NCI-H345 treated with DMSO at 0.1 percent for 48 hours (cell line): ENCODE measurements at regions not wholly inside any gene's neighbourhood (a gene's known extent, or its start where the extent isn't known, plus 50 kb on each side); places are given as distances from the start of the nearest gene placed in this dataset.

Source experiments
- DNase-seq: peaks from one replicate; lab custom pipeline; 2025; ENCODE audit not compliant: unreplicated experiment; lab: John Stamatoyannopoulos, UW

GRCh38 chr21:24278711-24279110, 1328.6 kb downstream of the MRPL39 start:
- no peak for DNase-seq

- no peak for DNase-seq
Observed at GRCh38 chr21:24276204-24276603, 1331.1 kb downstream of the MRPL39 start.

- no peak for DNase-seq
Observed at GRCh38 chr21:24275616-24276015, 1331.7 kb downstream of the MRPL39 start.

GRCh38 chr21:24272521-24272938, 1334.8 kb downstream of the MRPL39 start:
- no peak for DNase-seq

GRCh38 chr21:24265987-24266386, 1341.3 kb downstream of the MRPL39 start:
- no peak for DNase-seq

DNA sequence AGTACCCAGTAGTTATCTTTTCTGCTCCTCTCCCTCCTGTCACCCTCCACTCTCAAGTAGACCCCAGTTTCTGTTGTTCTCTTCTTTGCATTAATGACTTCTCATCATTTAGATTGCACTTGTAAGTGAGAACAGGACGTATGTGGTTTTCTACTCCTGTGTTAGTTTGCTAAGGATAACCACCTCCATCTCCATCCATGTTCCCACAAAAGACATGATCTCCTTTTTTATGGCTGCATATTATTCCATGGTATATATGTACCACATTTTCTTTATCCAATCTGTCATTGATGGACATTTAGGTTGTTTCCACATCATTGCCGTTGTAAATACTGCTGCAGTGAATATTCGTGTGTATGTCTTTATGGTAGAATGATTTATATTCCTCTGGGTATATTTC, 1346.5 kb downstream of the MRPL39 start:
- DNase-seq: no peak

GRCh38 chr21:24259241-24259640, 1348.0 kb downstream of the MRPL39 start:
- no peak for DNase-seq

DNA sequence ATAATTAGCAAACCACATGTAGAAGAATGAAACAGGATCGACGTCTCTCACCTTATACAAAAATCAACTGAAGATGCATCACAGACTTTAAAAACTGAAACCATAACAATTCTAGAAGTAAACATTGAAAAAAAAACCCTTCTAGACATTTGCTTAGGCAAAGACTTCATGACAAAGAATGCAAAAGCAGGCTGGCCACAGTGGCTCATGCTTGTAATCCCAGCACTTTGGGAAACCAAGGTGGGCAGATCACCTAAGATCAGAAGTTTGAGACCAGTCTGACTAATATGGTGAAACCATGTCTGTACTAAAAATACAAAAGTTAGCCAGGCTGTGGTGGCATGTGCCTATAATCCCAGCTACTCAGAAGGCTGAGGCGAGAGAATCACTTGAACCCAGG, 1351.7 kb downstream of the MRPL39 start:
- no peak for DNase-seq

GRCh38 chr21:24225431-24225830, 1381.8 kb downstream of the MRPL39 start:
- DNase-seq: no peak

DNA sequence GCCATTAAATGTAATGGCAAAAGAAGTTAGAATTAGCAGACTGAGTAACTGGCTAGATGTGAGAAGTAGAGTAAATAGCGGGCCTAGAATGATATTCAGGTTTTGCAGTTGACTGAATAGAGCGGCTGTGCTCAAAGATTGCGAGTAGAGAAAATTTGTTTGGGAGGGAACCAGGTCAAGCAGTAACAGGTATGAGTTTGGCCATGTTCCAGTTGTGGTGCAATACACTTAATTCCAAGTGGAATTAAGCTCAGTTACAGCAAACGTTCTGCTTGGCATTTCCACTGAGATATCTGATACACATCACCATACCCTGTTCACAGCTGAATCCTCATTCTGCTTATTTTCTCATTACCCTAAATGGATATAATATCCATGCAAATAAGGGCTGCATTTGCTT, 1382.9 kb downstream of the MRPL39 start:
- DNase-seq: no peak

- no peak for DNase-seq
Observed at GRCh38 chr21:24223624-24224023, 1383.7 kb downstream of the MRPL39 start.

- no peak for DNase-seq
Observed at GRCh38 chr21:24222676-24223075, 1384.6 kb downstream of the MRPL39 start.

DNA sequence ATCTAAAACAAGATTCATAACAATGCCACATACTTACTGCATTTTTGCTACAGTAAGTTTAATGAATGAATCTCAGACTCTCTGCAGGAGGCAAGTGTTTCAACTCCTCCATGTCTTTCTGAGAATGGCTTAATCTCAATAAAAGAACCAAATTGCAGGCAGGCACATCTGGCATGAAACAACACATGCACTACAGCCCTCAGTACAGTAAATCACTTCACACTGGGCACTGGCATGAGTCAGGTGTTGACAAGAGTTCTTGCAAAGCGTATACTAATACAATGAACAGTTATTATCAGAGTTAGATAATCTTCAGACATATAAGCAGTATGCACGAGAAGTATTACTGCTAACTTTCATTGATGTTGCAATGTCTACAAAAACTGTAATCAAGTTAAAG, 1386.8 kb downstream of the MRPL39 start:
- no peak for DNase-seq

- DNase-seq: no peak
Observed at GRCh38 chr21:24217151-24217550, 1390.1 kb downstream of the MRPL39 start.

GRCh38 chr21:24210130-24210529, 1397.2 kb downstream of the MRPL39 start:
- no peak for DNase-seq

DNA sequence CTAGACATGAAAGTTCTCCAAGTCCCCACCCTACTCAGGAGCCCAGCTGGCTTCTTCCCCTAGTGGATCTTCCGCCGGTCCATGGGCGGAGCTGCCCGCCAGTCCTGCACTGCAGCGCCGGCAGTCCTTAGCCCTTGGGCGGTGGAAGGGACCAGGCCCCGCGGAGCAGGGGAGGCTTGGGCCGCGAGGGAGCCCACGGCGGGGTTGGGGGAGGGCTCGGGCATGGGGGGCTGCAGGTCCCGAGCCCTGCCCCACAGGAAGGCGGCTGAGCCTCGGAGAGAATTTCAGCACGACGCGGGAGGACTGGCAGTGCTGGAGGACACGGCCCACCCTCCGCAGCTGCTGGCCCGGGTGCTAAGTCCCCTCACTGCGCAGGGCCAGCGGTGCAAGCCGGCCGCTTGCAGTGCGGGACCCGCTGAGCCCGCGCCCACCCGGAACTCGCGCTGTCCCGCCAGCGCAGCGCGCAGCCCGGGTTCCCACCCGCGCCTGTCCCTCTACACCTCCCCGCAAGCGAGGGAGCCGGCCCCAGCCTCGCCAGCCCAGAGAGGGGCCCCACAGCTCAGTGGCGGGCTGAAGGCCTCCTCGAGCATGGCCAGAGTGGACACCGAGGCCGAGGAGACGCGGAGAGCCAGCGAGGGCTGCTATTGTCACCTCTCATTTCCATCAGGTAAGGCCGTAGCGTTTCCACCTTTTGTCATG, 1398.6 kb downstream of the MRPL39 start:
- DNase-seq: no peak

GRCh38 chr21:24205319-24205718, 1402.0 kb downstream of the MRPL39 start:
- no peak for DNase-seq

GRCh38 chr21:24204641-24205040, 1402.6 kb downstream of the MRPL39 start:
- no peak for DNase-seq

DNA sequence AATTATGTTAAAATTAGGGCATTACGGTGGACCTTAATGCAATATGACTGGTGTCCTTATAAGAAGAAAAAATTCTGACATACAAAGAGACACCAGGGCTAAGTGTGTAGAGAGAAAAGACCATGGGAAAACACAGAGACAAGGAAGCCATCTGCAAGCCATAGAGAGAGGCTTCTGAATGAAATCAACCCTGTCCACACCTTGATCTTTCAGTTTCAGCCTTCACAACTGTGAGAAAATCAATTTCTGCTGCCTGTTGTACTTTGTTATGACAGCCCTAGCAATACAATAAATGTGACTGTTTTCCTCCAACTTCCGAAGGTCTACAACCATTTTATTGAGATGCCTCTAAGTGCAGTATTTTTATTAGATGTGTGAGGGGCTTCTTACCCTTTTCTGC, 1407.2 kb downstream of the MRPL39 start:
- no peak for DNase-seq

DNA sequence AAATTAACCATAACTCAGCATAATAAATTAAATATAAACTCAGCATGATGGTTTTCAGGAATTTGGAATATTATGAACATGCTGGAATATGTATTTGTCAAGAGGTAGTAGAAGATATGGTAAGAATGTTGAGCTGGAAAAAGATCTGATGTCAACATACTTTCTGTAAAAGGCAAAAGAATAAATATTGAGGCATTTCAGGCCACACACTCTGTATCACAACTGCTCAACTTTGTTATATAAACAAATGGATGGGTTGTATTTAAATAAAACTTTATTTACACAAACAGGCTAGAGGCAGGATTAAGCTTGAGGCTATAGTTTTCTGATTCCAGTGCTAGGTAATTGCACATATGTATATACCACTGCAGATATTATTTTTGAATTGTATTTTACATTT, 1409.4 kb downstream of the MRPL39 start:
- DNase-seq: no peak

- no peak for DNase-seq
Observed at GRCh38 chr21:24197132-24197643, 1410.1 kb downstream of the MRPL39 start.

DNA sequence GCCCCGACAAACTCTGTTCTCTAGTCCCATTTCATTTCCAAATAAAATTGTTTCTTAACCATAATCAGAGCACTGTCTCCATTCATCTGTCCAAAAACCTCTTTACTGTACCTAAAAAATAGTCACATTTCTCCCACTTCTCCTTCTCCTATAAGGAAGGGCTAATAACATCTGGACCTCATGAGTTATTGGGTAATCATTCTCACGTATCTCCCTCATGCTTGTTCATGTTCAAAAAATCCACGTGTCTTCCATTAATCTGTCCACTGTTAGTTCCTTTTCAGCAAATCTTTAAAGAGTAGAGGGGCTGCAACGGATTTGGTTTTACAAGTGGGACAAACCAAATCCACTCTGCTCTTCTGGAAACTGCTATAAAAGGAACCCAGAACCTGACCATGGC, 1418.8 kb downstream of the MRPL39 start:
- no peak for DNase-seq

DNA sequence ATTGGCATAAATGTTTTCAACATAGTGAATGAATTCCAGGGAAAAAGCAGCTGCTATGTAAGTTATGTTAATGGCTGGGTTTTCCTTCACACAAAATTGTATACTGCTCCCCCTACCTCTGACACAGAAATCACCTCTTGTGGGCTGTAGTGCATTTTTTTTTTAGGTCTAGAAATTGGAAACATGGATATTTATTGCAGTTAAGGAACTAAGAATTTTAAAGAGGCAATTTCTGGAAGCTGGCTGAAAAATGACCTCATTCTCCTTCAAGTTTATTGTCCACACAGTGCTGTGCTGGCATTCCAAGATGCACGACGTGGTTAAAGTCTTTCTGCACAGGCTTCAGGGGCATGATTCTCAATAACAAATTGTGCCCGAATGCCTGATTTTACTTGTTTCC, 1424.2 kb downstream of the MRPL39 start:
- no peak for DNase-seq
